KMS-11 (cell line): ENCODE measurements at regions not wholly inside any gene's neighbourhood (a gene's known extent, or its start where the extent isn't known, plus 50 kb on each side); places are given as distances from the start of the nearest gene placed in this dataset.
"Not testable (repeated sequence)": the region's sequence is repeated elsewhere in the genome, so short reads cannot be mapped to it uniquely, and the experiment has no call there.

ENCODE experiments used
- H2AFZ ChIP-seq: fragments of 200-600 bp; sonication (generic); 2 replicates; pipeline ENCODE4 v1.6.1; 2016; ENCODE audit warnings: antibody characterized with exemption, mixed run types, low read depth
- H3K27ac ChIP-seq: fragments of 200-600 bp; sonication (generic); 2 replicates; pipeline ENCODE4 v1.6.1; 2016; ENCODE audit warnings: mild to moderate bottlenecking, mixed run types
- H3K27me3 ChIP-seq: fragments of 200-600 bp; sonication (generic); 2 replicates; pipeline ENCODE4 v1.6.1; 2017; ENCODE audit warnings: mild to moderate bottlenecking, low read depth, mixed run types, moderate library complexity; ENCODE audit not compliant: insufficient read depth
- H3K36me3 ChIP-seq: fragments of 200-600 bp; sonication (generic); 2 replicates; pipeline ENCODE4 v1.6.1; 2017; ENCODE audit warnings: mild to moderate bottlenecking, mixed run types; ENCODE audit not compliant: insufficient read depth
- H3K4me1 ChIP-seq: fragments of 200-600 bp; sonication (generic); 2 replicates; pipeline ENCODE4 v1.6.1; 2016; ENCODE audit warnings: mild to moderate bottlenecking, low read depth, mixed run types; ENCODE audit not compliant: poor library complexity, severe bottlenecking
- H3K4me2 ChIP-seq: fragments of 200-600 bp; sonication (generic); 2 replicates; pipeline ENCODE4 v1.7.0; 2016; ENCODE audit warnings: mild to moderate bottlenecking, mixed run types
- H3K4me3 ChIP-seq: fragments of 200-600 bp; sonication (generic); IDR thresholded peaks from 2 replicates; pipeline ENCODE4 v1.6.1; 2017; ENCODE audit warnings: low read depth, low read length, mixed read lengths; ENCODE audit not compliant: insufficient read depth
- H3K79me2 ChIP-seq: fragments of 200-600 bp; sonication (generic); 2 replicates; pipeline ENCODE4 v1.6.1; 2016; ENCODE audit warnings: low read depth, mixed run types; ENCODE audit not compliant: insufficient read depth
- H3K9ac ChIP-seq: fragments of 200-600 bp; sonication (generic); 2 replicates; pipeline ENCODE4 v1.6.1; 2016; ENCODE audit warnings: mild to moderate bottlenecking, mixed run types
- H4K20me1 ChIP-seq: fragments of 200-600 bp; sonication (generic); 2 replicates; pipeline ENCODE4 v1.6.1; 2016; ENCODE audit warnings: mild to moderate bottlenecking, mixed run types; ENCODE audit not compliant: insufficient read depth
- TF ChIP-seq, protein P1 (sequence below): fragments of 200-600 bp; sonication (generic); conservative IDR thresholded peaks from 2 replicates; pipeline ENCODE4 v1.6.1; 2017; ENCODE audit warnings: low read depth, mild to moderate bottlenecking, antibody characterized with exemption, low read length, moderate library complexity, mixed read lengths

DNA sequence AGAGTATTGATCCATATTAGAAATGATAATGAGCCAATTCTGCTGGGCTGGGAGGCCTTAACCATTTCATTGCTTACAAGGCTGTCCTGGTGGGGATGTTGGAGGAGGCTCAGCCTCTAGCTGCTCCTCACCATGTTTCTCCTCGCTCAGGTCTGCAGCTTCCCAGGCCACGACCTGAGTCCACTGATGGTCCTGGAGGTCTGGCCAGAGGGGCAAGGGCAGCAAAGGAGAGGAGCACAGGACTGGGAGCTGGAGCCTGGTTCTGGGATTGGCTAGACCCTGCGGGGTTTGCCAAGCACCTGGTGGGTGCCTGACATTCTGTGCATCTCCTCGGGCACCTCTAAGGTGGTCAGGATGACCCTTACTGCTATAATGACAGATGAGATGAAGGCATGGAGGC is 92.6 kb downstream of the KIF26A start:
- H3K27me3 ChIP-seq: no peaks in the 10 kb centered on the region
- no peaks in the 10 kb centered on the region for H3K36me3 ChIP-seq
- no peaks in the 10 kb centered on the region for H3K4me1 ChIP-seq
- no peak overlapping the region for H3K27ac ChIP-seq
- H3K9ac ChIP-seq: no peak overlapping the region
- H4K20me1 ChIP-seq: no peaks in the 10 kb centered on the region
- no peak overlapping the region for H2AFZ ChIP-seq
- TF ChIP-seq, protein P1, sequence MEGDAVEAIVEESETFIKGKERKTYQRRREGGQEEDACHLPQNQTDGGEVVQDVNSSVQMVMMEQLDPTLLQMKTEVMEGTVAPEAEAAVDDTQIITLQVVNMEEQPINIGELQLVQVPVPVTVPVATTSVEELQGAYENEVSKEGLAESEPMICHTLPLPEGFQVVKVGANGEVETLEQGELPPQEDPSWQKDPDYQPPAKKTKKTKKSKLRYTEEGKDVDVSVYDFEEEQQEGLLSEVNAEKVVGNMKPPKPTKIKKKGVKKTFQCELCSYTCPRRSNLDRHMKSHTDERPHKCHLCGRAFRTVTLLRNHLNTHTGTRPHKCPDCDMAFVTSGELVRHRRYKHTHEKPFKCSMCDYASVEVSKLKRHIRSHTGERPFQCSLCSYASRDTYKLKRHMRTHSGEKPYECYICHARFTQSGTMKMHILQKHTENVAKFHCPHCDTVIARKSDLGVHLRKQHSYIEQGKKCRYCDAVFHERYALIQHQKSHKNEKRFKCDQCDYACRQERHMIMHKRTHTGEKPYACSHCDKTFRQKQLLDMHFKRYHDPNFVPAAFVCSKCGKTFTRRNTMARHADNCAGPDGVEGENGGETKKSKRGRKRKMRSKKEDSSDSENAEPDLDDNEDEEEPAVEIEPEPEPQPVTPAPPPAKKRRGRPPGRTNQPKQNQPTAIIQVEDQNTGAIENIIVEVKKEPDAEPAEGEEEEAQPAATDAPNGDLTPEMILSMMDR: no peak
- H3K79me2 ChIP-seq: no peaks in the 10 kb centered on the region
- no peak overlapping the region for H3K4me2 ChIP-seq
- no peak overlapping the region for H3K4me3 ChIP-seq

DNA sequence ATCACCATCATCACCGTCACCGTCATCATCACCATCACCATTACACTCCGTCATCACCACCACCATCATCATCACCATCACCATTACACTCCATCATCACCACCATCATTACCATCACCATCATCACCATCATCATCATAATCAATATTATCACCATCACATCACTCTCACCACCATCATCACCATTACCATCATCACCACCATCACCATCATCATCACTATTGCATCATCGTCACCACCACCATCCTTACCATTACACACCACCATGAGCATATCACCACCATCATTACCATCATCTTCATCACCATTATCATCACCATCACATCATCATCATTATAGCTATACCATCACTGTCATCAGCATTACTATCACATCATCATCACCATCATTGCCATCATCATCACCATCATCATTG is 93.7 kb downstream of the KIF26A start:
- H4K20me1 ChIP-seq: no peaks in the 10 kb centered on the region
- TF ChIP-seq, protein P1: no peak
- no peak overlapping the region for H3K27ac ChIP-seq
- no peak overlapping the region for H3K4me2 ChIP-seq
- no peak overlapping the region for H2AFZ ChIP-seq
- no peak overlapping the region for H3K4me3 ChIP-seq
- H3K36me3 ChIP-seq: no peaks in the 10 kb centered on the region
- no peaks in the 10 kb centered on the region for H3K79me2 ChIP-seq
- no peaks in the 10 kb centered on the region for H3K4me1 ChIP-seq
- no peak overlapping the region for H3K9ac ChIP-seq
- no peaks in the 10 kb centered on the region for H3K27me3 ChIP-seq

DNA sequence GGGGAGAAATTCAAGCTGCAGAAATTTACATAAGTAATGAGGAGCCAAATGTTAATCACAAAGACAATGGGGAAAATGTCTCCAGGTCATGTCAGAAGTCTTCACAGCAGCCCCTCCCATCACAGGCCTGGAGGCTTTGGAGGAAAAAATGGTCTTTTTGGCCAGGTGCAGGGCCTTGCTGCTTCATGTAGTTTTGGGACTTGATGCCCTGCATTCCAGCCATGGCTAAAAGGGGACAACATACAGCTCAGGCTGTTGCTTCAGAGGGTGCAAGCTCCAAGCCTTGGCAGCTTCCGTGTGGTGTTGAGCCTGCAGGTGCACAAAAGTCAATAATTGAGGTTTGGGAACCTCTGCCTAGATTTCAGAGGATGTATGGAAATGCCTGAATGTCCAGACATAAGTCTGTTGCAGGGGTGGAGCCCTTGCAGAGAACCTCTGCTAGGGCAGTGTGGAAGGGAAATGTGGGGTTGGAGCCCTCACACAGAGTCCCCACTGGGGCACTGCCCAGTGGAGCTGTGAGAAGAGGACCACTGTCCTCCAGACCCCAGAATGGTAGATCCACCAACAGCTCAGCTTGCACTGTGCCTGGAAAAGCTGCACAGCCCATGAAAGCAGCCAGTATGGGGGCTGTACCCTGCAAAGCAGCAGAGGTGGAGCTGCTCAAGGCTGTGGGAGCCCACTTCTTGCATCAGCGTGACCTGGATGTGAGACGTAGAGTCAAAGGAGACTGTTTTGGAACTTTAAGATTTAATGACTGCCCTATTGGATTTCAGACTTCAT is 95.8 kb downstream of the KIF26A start:
- H3K79me2 ChIP-seq, H3K36me3 ChIP-seq, H3K27me3 ChIP-seq, H3K4me2 ChIP-seq, H2AFZ ChIP-seq, H3K4me3 ChIP-seq, H3K9ac ChIP-seq, H4K20me1 ChIP-seq, H3K4me1 ChIP-seq, H3K27ac ChIP-seq: not testable (repeated sequence)

DNA sequence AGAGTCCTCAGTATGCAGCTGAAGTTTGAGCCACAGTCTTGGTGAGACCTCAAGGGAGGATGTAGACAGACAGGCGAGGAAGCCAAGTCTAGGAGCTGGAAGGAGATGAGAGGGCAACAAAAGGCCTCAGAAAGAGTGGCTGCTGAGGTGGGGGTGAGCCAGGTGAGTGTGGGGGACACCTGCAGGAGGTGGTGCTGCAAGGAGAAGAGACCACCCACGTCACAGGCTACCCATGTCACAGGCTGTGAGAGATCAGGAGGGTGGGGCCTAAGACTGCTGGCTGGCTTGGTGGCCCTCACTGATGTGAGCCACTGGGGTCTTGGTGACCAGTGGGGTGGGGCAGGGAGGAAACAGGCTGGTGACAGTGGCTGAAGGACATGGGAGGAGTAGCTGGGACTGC is 97.3 kb downstream of the KIF26A start:
- Histone ChIP-seq H3K4me1 (no peaks in the 10 kb centered on the region), H3K36me3 (no peaks in the 10 kb centered on the region), H2AFZ (no peak overlapping the region), H3K27ac (no peak overlapping the region), H3K4me2 (no peak overlapping the region), H3K4me3 (no peak overlapping the region), H3K27me3 (no peaks in the 10 kb centered on the region; the same call in 1 of the 2 replicates), H4K20me1 (no peaks in the 10 kb centered on the region), H3K79me2 (no peaks in the 10 kb centered on the region), H3K9ac (no peak overlapping the region)
- TF ChIP-seq, protein P1: no peak

DNA sequence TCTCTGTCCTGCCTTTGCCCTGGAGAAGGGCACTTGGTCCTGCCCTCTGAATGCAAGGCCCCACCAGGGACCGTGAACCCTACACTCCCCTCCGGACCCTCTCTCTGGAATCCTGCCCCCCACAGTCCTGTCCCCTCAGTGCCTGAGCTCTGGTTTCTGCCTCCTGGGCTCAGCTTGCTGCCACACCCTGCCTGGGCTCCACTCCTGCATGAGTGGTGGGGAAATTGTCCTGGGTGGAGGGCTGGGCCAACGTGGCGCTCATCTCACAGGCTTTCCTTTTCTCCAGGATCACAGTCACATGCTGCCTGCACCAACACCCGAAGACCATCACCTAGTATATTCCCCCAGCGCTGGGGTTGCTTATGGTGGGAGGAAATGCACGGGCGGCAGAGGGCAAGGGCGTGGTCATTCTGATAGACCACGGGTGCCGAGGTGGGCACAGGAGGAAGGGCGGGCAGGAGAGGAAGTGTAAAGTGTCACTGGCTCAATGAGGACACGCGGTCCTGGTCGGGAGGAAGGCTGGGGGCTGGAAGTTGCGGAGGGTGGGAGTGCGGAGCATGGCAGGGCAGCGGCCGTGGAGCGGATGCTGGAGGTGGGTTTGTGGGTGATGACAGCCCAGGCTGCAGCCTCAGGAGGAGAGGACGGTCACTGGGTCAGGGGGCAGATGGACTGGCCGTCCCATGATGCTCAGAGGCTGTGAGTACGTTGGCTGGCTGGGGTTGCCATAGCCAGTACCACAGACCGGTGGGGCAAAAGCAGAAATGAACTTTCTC is 99.5 kb downstream of the KIF26A start:
- TF ChIP-seq, protein P1: no peak
- H3K36me3 ChIP-seq: no peaks in the 10 kb centered on the region

More for the DNA sequence above, 99.5 kb downstream of the KIF26A start:
- no peaks in the 10 kb centered on the region; the same call in 1 of the 2 replicates for H3K27me3 ChIP-seq
- no peaks in the 10 kb centered on the region for H3K4me1 ChIP-seq
- no peak overlapping the region for H3K27ac ChIP-seq
- H4K20me1 ChIP-seq: no peaks in the 10 kb centered on the region
- no peak overlapping the region for H3K4me2 ChIP-seq
- no peaks in the 10 kb centered on the region for H3K79me2 ChIP-seq
- no peak overlapping the region for H3K4me3 ChIP-seq
- no peak overlapping the region for H2AFZ ChIP-seq
- no peak overlapping the region for H3K9ac ChIP-seq
